ENCODE measurements at regions not wholly inside any gene's neighbourhood (a gene's known extent, or its start where the extent isn't known, plus 50 kb on each side); places are given as distances from the start of the nearest gene placed in this dataset.

DNA sequence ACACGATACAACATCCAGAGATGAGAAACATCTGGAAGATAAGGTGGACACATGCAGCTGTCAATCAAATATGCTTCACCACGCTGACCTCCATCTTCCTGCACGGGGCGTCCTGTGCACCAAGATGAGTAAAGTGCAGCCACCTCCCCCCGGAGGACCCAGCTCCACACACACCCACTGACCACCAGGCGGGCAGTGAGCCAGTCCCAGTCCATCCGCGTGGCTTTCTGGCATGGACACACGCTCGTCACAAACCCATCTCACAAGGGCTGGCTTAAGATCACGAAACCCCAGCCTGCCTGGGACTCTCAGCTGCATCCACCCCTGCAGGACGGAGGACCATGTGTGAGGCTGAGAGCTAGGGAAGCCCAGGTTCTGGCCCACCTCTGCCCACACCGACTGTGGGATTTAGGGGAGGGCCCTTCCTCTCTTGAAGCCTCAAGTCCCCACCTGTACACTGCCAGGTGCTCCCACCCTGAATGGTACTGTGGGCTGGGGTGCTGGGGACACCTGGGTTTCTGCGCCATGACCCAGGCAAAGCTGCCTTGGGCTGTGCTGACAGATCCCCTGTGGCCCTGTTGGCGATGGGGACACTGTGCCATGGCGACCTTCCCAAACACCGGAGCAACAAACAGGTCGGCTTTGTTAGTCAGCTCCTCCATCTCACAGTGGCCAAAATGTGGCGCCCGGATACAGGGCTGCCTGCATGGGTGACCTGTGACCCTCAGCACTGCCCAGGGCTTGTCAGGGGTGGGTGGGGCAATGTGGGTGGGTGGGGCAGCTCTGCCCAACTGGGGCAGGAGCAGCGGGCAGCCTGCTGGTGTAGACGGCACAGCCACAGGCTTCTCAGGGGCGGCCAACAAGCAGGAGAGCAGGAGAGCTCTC, 629.0 kb downstream of the TBC1D22A start:
- Histone ChIP-seq H3K4me3 (ENCODE audit: low read depth, low read length) (no peak overlapping the region), H3K27ac (ENCODE audit: extremely low read depth, low read depth, low read length) (no peak overlapping the region), H3K4me1 (ENCODE audit: control insufficient read depth, insufficient read depth, low read length) (no peaks in the 10 kb centered on the region), H3K9me3 (ENCODE audit: control insufficient read depth, insufficient read depth, low read depth, low read length) (no peaks in the 10 kb centered on the region), H3K36me3 (ENCODE audit: control insufficient read depth in 2 of 2, insufficient read depth in 1 of 2, low read length in 2 of 2) (no peaks in the 10 kb centered on the region)
- POLR2A ChIA-PET, result no interaction called here
- CTCF ChIA-PET, result no interaction called here
- no peak for TF ChIP-seq MYNN (tag by site-specific recombination; IDR thresholded peaks at IDR 0.05; ENCODE audit: borderline replicate concordance)
- TF ChIP-seq, protein P1, sequence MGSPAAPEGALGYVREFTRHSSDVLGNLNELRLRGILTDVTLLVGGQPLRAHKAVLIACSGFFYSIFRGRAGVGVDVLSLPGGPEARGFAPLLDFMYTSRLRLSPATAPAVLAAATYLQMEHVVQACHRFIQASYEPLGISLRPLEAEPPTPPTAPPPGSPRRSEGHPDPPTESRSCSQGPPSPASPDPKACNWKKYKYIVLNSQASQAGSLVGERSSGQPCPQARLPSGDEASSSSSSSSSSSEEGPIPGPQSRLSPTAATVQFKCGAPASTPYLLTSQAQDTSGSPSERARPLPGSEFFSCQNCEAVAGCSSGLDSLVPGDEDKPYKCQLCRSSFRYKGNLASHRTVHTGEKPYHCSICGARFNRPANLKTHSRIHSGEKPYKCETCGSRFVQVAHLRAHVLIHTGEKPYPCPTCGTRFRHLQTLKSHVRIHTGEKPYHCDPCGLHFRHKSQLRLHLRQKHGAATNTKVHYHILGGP (tag by site-specific recombination; IDR thresholded peaks at IDR 0.05), result no peak
- TF ChIP-seq, protein P2, sequence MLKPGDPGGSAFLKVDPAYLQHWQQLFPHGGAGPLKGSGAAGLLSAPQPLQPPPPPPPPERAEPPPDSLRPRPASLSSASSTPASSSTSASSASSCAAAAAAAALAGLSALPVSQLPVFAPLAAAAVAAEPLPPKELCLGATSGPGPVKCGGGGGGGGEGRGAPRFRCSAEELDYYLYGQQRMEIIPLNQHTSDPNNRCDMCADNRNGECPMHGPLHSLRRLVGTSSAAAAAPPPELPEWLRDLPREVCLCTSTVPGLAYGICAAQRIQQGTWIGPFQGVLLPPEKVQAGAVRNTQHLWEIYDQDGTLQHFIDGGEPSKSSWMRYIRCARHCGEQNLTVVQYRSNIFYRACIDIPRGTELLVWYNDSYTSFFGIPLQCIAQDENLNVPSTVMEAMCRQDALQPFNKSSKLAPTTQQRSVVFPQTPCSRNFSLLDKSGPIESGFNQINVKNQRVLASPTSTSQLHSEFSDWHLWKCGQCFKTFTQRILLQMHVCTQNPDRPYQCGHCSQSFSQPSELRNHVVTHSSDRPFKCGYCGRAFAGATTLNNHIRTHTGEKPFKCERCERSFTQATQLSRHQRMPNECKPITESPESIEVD (tag by site-specific recombination; IDR thresholded peaks at IDR 0.05), result no peak
- no peak for TF ChIP-seq EGR2 (tag by site-specific recombination; IDR thresholded peaks at IDR 0.05; ENCODE audit: low read depth)
- TF ChIP-seq TCF7L2 (IDR thresholded peaks at IDR 0.05; ENCODE audit: borderline replicate concordance, low read depth, low read length), result no peak
- TF ChIP-seq ZNF677 (tag by site-specific recombination; IDR thresholded peaks at IDR 0.05), result no peak
- no peak for TF ChIP-seq ZBTB17 (tag by site-specific recombination; IDR thresholded peaks at IDR 0.05)
- TF ChIP-seq YY2 (tag by site-specific recombination; IDR thresholded peaks at IDR 0.05), result no peak
- TF ChIP-seq, protein P3, sequence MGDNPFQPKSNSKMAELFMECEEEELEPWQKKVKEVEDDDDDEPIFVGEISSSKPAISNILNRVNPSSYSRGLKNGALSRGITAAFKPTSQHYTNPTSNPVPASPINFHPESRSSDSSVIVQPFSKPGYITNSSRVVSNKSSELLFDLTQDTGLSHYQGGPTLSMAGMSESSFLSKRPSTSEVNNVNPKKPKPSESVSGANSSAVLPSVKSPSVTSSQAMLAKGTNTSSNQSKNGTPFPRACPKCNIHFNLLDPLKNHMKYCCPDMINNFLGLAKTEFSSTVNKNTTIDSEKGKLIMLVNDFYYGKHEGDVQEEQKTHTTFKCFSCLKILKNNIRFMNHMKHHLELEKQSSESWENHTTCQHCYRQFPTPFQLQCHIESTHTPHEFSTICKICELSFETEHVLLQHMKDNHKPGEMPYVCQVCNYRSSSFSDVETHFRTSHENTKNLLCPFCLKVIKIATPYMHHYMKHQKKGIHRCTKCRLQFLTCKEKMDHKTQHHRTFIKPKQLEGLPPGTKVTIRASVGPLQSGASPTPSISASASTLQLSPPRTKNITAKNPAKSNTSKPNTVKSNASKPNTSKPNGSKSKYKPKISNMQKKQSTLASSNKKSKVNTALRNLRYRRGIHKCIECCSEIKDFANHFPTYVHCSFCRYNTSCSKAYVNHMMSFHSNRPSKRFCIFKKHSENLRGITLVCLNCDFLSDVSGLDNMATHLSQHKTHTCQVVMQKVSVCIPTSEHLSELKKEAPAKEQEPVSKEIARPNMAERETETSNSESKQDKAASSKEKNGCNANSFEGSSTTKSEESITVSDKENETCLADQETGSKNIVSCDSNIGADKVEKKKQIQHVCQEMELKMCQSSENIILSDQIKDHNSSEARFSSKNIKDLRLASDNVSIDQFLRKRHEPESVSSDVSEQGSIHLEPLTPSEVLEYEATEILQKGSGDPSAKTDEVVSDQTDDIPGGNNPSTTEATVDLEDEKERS (tag by site-specific recombination; IDR thresholded peaks at IDR 0.05), result no peak
- no peak for TF ChIP-seq ZNF292 (tag by site-specific recombination; IDR thresholded peaks at IDR 0.05; ENCODE audit: borderline replicate concordance, low read depth)
- no peak for TF ChIP-seq ZNF501 (tag by site-specific recombination; IDR thresholded peaks at IDR 0.05)
- no peak for TF ChIP-seq ZNF391 (tag by site-specific recombination; IDR thresholded peaks at IDR 0.05; ENCODE audit: borderline replicate concordance, low read depth)
- no peak for TF ChIP-seq ZNF626 (tag by site-specific recombination; IDR thresholded peaks at IDR 0.05)
- no peak for TF ChIP-seq ZNF214 (tag by site-specific recombination; IDR thresholded peaks at IDR 0.05; ENCODE audit: borderline replicate concordance)
- TF ChIP-seq REST (tag by site-specific recombination; IDR thresholded peaks at IDR 0.05), result no peak
- TF ChIP-seq ZNF629 (tag by site-specific recombination; IDR thresholded peaks at IDR 0.05), result no peak
- TF ChIP-seq ZNF138 (tag by site-specific recombination; IDR thresholded peaks at IDR 0.05; ENCODE audit: borderline replicate concordance), result no peak
- TF ChIP-seq, protein P4, sequence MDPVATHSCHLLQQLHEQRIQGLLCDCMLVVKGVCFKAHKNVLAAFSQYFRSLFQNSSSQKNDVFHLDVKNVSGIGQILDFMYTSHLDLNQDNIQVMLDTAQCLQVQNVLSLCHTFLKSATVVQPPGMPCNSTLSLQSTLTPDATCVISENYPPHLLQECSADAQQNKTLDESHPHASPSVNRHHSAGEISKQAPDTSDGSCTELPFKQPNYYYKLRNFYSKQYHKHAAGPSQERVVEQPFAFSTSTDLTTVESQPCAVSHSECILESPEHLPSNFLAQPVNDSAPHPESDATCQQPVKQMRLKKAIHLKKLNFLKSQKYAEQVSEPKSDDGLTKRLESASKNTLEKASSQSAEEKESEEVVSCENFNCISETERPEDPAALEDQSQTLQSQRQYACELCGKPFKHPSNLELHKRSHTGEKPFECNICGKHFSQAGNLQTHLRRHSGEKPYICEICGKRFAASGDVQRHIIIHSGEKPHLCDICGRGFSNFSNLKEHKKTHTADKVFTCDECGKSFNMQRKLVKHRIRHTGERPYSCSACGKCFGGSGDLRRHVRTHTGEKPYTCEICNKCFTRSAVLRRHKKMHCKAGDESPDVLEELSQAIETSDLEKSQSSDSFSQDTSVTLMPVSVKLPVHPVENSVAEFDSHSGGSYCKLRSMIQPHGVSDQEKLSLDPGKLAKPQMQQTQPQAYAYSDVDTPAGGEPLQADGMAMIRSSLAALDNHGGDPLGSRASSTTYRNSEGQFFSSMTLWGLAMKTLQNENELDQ (tag by site-specific recombination; IDR thresholded peaks at IDR 0.05; ENCODE audit: low read depth), result no peak
- TF ChIP-seq ZNF558 (tag by site-specific recombination; IDR thresholded peaks at IDR 0.05), result no peak
